GM23338 (cell line): ENCODE measurements at regions not wholly inside any gene's neighbourhood (a gene's known extent, or its start where the extent isn't known, plus 50 kb on each side); places are given as distances from the start of the nearest gene placed in this dataset.
"Not testable (repeated sequence)": the region's sequence is repeated elsewhere in the genome, so short reads cannot be mapped to it uniquely, and the experiment has no call there.

Source experiments
- ATAC-seq: fragments of 200-7000 bp; cut with Tn5 transposase; 3 replicates; pipeline ENCODE4 v1.9.1; 2020
- DNase-seq: peaks from one replicate; pipeline ENCODE4 v3.0.0-alpha.2; 2015; ENCODE audit warnings: low spot score
- H2AFZ ChIP-seq: fragments of 200-600 bp; sonication (generic); 2 replicates; pipeline ENCODE4 v1.8.0; 2016; ENCODE audit warnings: antibody characterized with exemption, mild to moderate bottlenecking, moderate library complexity
- H3F3A ChIP-seq: fragments of 200-600 bp; sonication (generic); replicated peaks from 2 replicates; pipeline ENCODE4 v1.8.0; 2017; ENCODE audit warnings: antibody characterized with exemption, mixed run types, low read depth
- H3K27ac ChIP-seq: fragments of 200-600 bp; sonication (generic); 2 replicates; pipeline ENCODE4 v1.6.1; 2016; ENCODE audit warnings: low read depth
- H3K27me3 ChIP-seq: fragments of 200-600 bp; sonication (generic); 2 replicates; pipeline ENCODE4 v1.8.0; 2016; ENCODE audit warnings: mild to moderate bottlenecking, mixed run types, moderate library complexity; ENCODE audit not compliant: insufficient read depth
- H3K36me3 ChIP-seq: fragments of 200-600 bp; sonication (generic); 2 replicates; pipeline ENCODE4 v1.8.0; 2016; ENCODE audit warnings: mild to moderate bottlenecking; ENCODE audit not compliant: insufficient read depth
- H3K4me1 ChIP-seq: fragments of 200-600 bp; sonication (generic); 2 replicates; pipeline ENCODE4 v1.8.0; 2016; ENCODE audit warnings: mild to moderate bottlenecking, moderate library complexity; ENCODE audit not compliant: insufficient read depth
- H3K4me2 ChIP-seq: fragments of 200-600 bp; sonication (generic); 2 replicates; pipeline ENCODE4 v1.7.1; 2017; ENCODE audit warnings: mixed run types
- H3K4me3 ChIP-seq: fragments of 200-600 bp; sonication (generic); 2 replicates; pipeline ENCODE4 v1.6.1; 2016; ENCODE audit warnings: mixed run types
- H3K79me2 ChIP-seq: fragments of 200-600 bp; sonication (generic); replicated peaks from 2 replicates; pipeline ENCODE4 v1.8.0; 2017; ENCODE audit warnings: mild to moderate bottlenecking; ENCODE audit not compliant: insufficient read depth
- H3K9me2 ChIP-seq: fragments of 200-600 bp; sonication (generic); 2 replicates; pipeline ENCODE4 v1.8.0; 2017; ENCODE audit not compliant: insufficient read depth
- H4K20me1 ChIP-seq: fragments of 200-600 bp; sonication (generic); replicated peaks from 2 replicates; pipeline ENCODE4 v1.8.0; 2017; ENCODE audit warnings: mild to moderate bottlenecking; ENCODE audit not compliant: insufficient read depth
- H3K27ac Mint-ChIP-seq: 2 replicates; pipeline ENCODE4 v1.8.0; 2020; ENCODE audit warnings: inconsistent platforms, mild to moderate bottlenecking, moderate library complexity, mixed read lengths
- H3K27me3 Mint-ChIP-seq: 3 replicates; pipeline ENCODE4 v1.8.0; 2022; ENCODE audit warnings: low read depth, mild to moderate bottlenecking, moderate library complexity, mixed read lengths, inconsistent platforms; ENCODE audit not compliant: insufficient read depth, poor library complexity
- H3K36me3 Mint-ChIP-seq: 3 replicates; pipeline ENCODE4 v1.8.0; 2021; ENCODE audit warnings: low read depth, mild to moderate bottlenecking, inconsistent platforms, moderate library complexity, mixed read lengths
- H3K4me1 Mint-ChIP-seq: 3 replicates; pipeline ENCODE4 v1.8.0; 2020; ENCODE audit warnings: mild to moderate bottlenecking, inconsistent platforms, mixed read lengths
- H3K4me3 Mint-ChIP-seq: 3 replicates; pipeline ENCODE4 v1.8.0; 2021; ENCODE audit warnings: moderate library complexity, mild to moderate bottlenecking, inconsistent platforms, mixed read lengths
- H3K9me3 Mint-ChIP-seq: 3 replicates; pipeline ENCODE4 v1.8.0; 2020; ENCODE audit warnings: moderate library complexity, mild to moderate bottlenecking, inconsistent platforms, mixed read lengths
- CTCF ChIP-seq, 2 experiments: fragments of 200-600 bp in 1 of 2; sonication (generic) in 1 of 2; conservative IDR thresholded peaks; 2 replicates each; pipeline versions ENCODE4 v1.5.1 to v1.6.1; 2016 to 2017; ENCODE audit warnings: antibody characterized with exemption in 2 of 2, low read depth in 2 of 2, mild to moderate bottlenecking in 2 of 2, moderate library complexity in 1 of 2
- ETS1 ChIP-seq: IDR thresholded peaks from 2 replicates; pipeline ENCODE4 v1.6.1; 2016; ENCODE audit warnings: antibody characterized with exemption
- STAT1 ChIP-seq: IDR thresholded peaks from one replicate; pipeline ENCODE4 v1.6.1; 2016; ENCODE audit warnings: antibody characterized with exemption; ENCODE audit not compliant: unreplicated experiment
- ZNF331 ChIP-seq: fragments of 250-450 bp; sonication (Bioruptor Pico); IDR thresholded peaks from 2 replicates; pipeline ENCODE4 v1.5.0; 2020; ENCODE audit warnings: low read depth, mild to moderate bottlenecking, moderate library complexity
- ZNF462 ChIP-seq: fragments of 250-450 bp; sonication (Bioruptor Pico); IDR thresholded peaks from 2 replicates; pipeline ENCODE4 v1.5.0; 2020; ENCODE audit warnings: mild to moderate bottlenecking, moderate library complexity

- TF ChIP-seq ZNF462 (CRISPR knock-in tag) (no peak), ZNF331 (no peak)
These were observed 2140.2 kb downstream of the TP53TG3F start (continued) for GRCh38 chr16:35599429-35600160.

GRCh38 chr16:35600161-35600555 lies 2140.7 kb downstream of the TP53TG3F start:
- H3K4me3 Mint-ChIP-seq, ATAC-seq, H2AFZ ChIP-seq, H3F3A ChIP-seq, H3K4me2 ChIP-seq, H3K4me3 ChIP-seq, H3K36me3 ChIP-seq, H3K4me1 Mint-ChIP-seq, DNase-seq, H3K27me3 Mint-ChIP-seq, H3K27me3 ChIP-seq, H3K4me1 ChIP-seq, H3K27ac Mint-ChIP-seq, H3K9me2 ChIP-seq, H3K79me2 ChIP-seq, H3K27ac ChIP-seq, H4K20me1 ChIP-seq: not testable (repeated sequence)
- peaks cover 22% of the 10 kb centered on the region for H3K36me3 Mint-ChIP-seq
- H3K9me3 Mint-ChIP-seq: peaks cover 91% of the 10 kb centered on the region

- H4K20me1 ChIP-seq: no peaks in the 10 kb centered on the region
- no peaks in the 10 kb centered on the region for H3K79me2 ChIP-seq
- no peaks in the 10 kb centered on the region for H3K27me3 ChIP-seq
- ATAC-seq: no peak
- no peak overlapping the region for H3K4me3 ChIP-seq
- DNase-seq: no peak
- no peak overlapping the region for H3K27ac ChIP-seq
- no peak overlapping the region for H3K27ac Mint-ChIP-seq
- H3K4me1 ChIP-seq: no peaks in the 10 kb centered on the region
- H2AFZ ChIP-seq: no peak overlapping the region
- H3K27me3 Mint-ChIP-seq: no peaks in the 10 kb centered on the region
- no peaks in the 10 kb centered on the region for H3K9me2 ChIP-seq
- H3F3A ChIP-seq: no peaks in the 10 kb centered on the region
- H3K36me3 ChIP-seq: no peaks in the 10 kb centered on the region
- H3K4me1 Mint-ChIP-seq: no peaks in the 10 kb centered on the region
- H3K4me2 ChIP-seq: no peak overlapping the region
- H3K36me3 Mint-ChIP-seq: peaks cover 19% of the 10 kb centered on the region
- H3K9me3 Mint-ChIP-seq: peaks cover 87% of the 10 kb centered on the region
- H3K4me3 Mint-ChIP-seq: no peak overlapping the region
- TF ChIP-seq STAT1 (no peak), ETS1 (no peak), CTCF (conservative IDR thresholded peaks at IDR 0.05; ENCODE audit: low read depth in 2 of 2) (no peak), ZNF331 (no peak)
These were observed 2142.7 kb downstream of the TP53TG3F start for GRCh38 chr16:35602116-35602515.
